ENCODE measurements at regions not wholly inside any gene's neighbourhood (a gene's known extent, or its start where the extent isn't known, plus 50 kb on each side); places are given as distances from the start of the nearest gene placed in this dataset.

DNA sequence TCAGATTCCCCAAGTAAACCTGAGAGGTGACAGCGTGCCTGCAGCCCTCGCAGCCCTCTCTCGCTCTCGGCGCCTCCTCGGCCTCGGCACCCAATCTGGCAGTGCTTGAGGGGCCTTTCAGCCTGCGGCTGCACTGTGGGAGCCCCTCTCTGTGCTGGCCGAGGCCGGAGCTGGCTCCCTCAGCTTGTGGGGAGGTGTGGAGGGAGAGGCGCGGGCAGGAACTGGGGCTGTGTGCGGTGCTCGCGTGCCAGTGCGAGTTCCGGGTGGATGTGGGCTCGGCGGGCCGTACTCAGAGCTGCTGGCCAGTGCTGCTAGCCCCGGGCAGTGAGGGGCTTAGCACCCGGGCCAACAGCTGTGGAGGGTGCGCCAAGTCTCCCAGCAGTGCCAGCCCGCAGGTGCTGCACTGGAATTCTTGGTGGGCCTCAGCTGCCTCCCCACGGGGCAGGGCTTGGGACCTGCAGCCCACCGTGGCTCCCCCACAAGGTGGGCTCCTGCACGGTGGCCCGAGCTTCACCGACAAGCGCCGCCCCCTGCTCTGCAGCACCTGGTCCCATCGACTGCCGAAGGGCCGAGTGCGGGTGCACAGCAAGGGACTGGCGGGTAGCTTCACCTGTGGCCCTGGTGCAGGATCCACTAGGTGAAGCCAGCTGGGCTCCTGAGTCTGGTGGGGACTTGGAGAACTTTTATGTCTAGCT is 809.7 kb upstream of the ADGRB3 start:
- no peaks in the 10 kb centered on the region for H3K4me1 ChIP-seq
- no peaks in the 10 kb centered on the region for H3K27me3 ChIP-seq
- no peaks in the 10 kb centered on the region for H3K36me3 ChIP-seq
- no peak for DNase-seq (ENCODE audit: low spot score)
- TF ChIP-seq, protein P1, sequence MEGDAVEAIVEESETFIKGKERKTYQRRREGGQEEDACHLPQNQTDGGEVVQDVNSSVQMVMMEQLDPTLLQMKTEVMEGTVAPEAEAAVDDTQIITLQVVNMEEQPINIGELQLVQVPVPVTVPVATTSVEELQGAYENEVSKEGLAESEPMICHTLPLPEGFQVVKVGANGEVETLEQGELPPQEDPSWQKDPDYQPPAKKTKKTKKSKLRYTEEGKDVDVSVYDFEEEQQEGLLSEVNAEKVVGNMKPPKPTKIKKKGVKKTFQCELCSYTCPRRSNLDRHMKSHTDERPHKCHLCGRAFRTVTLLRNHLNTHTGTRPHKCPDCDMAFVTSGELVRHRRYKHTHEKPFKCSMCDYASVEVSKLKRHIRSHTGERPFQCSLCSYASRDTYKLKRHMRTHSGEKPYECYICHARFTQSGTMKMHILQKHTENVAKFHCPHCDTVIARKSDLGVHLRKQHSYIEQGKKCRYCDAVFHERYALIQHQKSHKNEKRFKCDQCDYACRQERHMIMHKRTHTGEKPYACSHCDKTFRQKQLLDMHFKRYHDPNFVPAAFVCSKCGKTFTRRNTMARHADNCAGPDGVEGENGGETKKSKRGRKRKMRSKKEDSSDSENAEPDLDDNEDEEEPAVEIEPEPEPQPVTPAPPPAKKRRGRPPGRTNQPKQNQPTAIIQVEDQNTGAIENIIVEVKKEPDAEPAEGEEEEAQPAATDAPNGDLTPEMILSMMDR (IDR thresholded peaks at IDR 0.05): no peak
- H3K9me3 ChIP-seq: peaks cover 0 to 2% of the 10 kb centered on the region in 2 donors
- no peak overlapping the region for H3K4me3 ChIP-seq
- H3K27ac ChIP-seq: no peak overlapping the region

DNA sequence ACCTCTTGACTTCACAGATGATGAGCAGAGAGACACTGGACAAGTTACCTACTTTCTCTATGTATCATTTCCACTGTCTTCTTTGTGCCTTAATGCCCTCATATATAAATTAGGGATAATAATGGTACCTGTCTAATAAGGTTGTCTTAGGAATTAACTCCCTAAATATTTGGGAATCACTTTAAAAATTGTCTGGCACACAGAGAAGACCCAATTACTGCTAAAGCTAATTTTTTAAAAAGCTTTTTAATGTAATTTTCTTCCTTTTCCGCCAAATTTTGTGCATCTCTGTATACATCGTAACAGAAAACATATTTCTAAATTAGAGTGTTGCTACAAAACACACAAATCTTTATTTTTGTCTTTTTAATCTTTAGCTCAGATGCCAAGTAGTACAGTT is 816.8 kb upstream of the ADGRB3 start:
- Histone ChIP-seq H3K36me3 (no peaks in the 10 kb centered on the region), H3K4me3 (no peak overlapping the region), H3K9me3 (peaks cover 0 to 22% of the 10 kb centered on the region in 2 donors), H3K4me1 (no peaks in the 10 kb centered on the region), H3K27ac (no peak overlapping the region), H3K27me3 (no peaks in the 10 kb centered on the region)
- DNase-seq (ENCODE audit: low spot score): no peak
- TF ChIP-seq, protein P1 (IDR thresholded peaks at IDR 0.05): no peak

DNA sequence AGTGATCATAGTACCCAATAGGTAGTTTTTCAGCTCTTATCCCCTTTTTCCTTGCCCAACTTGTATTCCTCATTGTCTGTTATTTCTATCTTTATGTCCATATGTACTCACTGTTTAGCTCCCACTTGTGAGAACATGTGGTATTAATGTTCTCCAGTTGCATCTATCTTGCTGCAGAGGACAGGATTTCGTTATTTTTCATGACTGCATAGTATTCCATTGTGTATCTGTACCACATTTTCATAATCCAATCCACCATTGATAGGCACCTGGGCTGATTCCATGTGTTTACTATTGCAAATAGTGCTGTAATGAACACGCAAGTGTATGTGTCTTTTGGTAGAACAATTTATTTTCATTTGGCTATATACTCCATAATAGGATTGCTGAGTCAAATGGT is 819.5 kb upstream of the ADGRB3 start:
- Histone ChIP-seq H3K4me1 (no peaks in the 10 kb centered on the region), H3K27me3 (no peaks in the 10 kb centered on the region), H3K4me3 (no peak overlapping the region), H3K27ac (no peak overlapping the region), H3K9me3 (peaks cover 7 to 35% of the 10 kb centered on the region in 2 donors), H3K36me3 (no peaks in the 10 kb centered on the region)
- TF ChIP-seq, protein P1 (IDR thresholded peaks at IDR 0.05): no peak
- DNase-seq (ENCODE audit: low spot score): no peak

DNA sequence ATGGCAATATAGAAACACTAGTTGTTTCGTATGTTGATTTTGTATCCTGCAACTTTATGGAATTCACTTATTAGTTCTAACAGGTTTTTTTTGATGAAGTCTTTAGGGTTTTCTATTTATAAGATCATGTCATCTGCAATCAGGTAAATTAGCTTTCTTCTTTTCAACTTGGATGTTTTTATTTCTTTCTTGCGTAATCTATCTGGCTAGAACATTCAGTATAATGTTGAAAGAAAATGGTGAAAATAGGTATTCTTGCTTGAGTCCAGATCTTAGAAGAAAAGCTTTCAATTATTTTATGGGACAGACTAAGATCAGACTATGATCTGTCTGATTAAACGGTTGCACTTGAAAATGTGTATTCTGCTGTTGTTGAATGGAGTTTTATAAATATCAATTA is 820.8 kb upstream of the ADGRB3 start:
- TF ChIP-seq, protein P1 (IDR thresholded peaks at IDR 0.05): no peak
- H3K9me3 ChIP-seq: peaks cover 7 to 29% of the 10 kb centered on the region in 2 donors
- no peak overlapping the region for H3K4me3 ChIP-seq
- H3K27me3 ChIP-seq: no peaks in the 10 kb centered on the region
- no peaks in the 10 kb centered on the region for H3K36me3 ChIP-seq
- no peaks in the 10 kb centered on the region for H3K4me1 ChIP-seq
- no peak overlapping the region for H3K27ac ChIP-seq
- DNase-seq (ENCODE audit: low spot score): no peak

DNA sequence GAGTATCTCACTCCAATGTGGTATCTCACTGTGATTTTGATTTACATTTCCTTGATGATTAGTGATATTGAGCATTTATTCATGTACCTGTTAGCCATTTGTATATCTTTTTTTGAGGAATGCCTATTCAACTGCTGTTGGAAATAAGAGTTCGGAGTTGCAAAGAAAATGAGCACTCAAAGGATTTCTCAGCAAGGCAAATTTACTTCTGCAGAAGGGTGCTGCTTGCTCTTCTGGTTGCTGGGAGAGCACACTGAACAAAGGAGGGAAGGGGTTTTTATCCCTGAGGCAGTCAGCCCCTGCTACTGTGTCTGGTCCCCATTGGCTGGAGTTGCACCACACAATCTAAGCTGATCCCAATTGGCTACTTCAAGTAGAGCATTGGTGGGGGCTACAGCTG is 822.4 kb upstream of the ADGRB3 start:
- DNase-seq (ENCODE audit: low spot score): no peak
- H3K36me3 ChIP-seq: no peaks in the 10 kb centered on the region
- H3K27ac ChIP-seq: no peak overlapping the region
- peaks cover 7 to 29% of the 10 kb centered on the region in 2 donors for H3K9me3 ChIP-seq
- TF ChIP-seq, protein P1 (IDR thresholded peaks at IDR 0.05): no peak
- H3K4me3 ChIP-seq: no peak overlapping the region
- H3K4me1 ChIP-seq: no peaks in the 10 kb centered on the region
- no peaks in the 10 kb centered on the region for H3K27me3 ChIP-seq

DNA sequence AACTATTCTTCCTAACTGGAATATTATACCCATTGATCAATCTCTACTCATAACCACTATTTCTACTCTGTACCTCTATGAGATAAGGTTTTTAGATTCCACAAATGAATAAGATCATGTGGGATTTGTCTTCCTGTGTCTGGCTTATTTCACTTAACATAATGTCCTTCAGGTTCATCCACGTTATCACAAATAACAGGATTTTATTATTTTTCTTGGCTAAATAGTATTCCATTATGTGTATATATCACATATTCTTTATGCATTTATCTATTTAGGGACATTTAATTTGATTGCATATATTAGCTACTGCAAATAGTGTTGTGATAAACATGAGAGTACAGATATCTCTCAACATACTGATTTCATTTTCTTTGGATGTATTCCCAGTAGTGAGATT is 823.0 kb upstream of the ADGRB3 start:
- Histone ChIP-seq H3K9me3 (peaks cover 7 to 29% of the 10 kb centered on the region in 2 donors), H3K4me3 (no peak overlapping the region), H3K27me3 (no peaks in the 10 kb centered on the region), H3K36me3 (no peaks in the 10 kb centered on the region), H3K4me1 (no peaks in the 10 kb centered on the region), H3K27ac (no peak overlapping the region)
- no peak for DNase-seq (ENCODE audit: low spot score)
- TF ChIP-seq, protein P1 (IDR thresholded peaks at IDR 0.05): no peak

Data from right atrium auricular region (tissue), 2 donors.